Right forelimb (tissue), 1 donor: ENCODE measurements at regions not wholly inside any gene's neighbourhood (a gene's known extent, or its start where the extent isn't known, plus 50 kb on each side); places are given as distances from the start of the nearest gene placed in this dataset.
"Not testable (repeated sequence)": the region's sequence is repeated elsewhere in the genome, so short reads cannot be mapped to it uniquely, and the experiment has no call there.

Experiments
- DNase-seq: peaks from one replicate; pipeline ENCODE4 v3.0.0-alpha.2; 2018

- not testable (repeated sequence) for DNase-seq
Measured at GRCh38 chr13:111679645-111680044, 359.2 kb downstream of the TEX29 start.

- not testable (repeated sequence) for DNase-seq
Measured at GRCh38 chr13:111680100-111680499, 359.7 kb downstream of the TEX29 start.

GRCh38 chr13:111692028-111692427, 371.6 kb downstream of the TEX29 start:
- not testable (repeated sequence) for DNase-seq

- DNase-seq = not testable (repeated sequence)
Measured at GRCh38 chr13:111696121-111696520, 370.8 kb upstream of the SOX1 start.

GRCh38 chr13:111702059-111702458, 364.9 kb upstream of the SOX1 start:
- DNase-seq = not testable (repeated sequence)
